ENCODE measurements at regions not wholly inside any gene's neighbourhood (a gene's known extent, or its start where the extent isn't known, plus 50 kb on each side); places are given as distances from the start of the nearest gene placed in this dataset.
"Not testable (repeated sequence)": the region's sequence is repeated elsewhere in the genome, so short reads cannot be mapped to it uniquely, and the experiment has no call there.

DNA sequence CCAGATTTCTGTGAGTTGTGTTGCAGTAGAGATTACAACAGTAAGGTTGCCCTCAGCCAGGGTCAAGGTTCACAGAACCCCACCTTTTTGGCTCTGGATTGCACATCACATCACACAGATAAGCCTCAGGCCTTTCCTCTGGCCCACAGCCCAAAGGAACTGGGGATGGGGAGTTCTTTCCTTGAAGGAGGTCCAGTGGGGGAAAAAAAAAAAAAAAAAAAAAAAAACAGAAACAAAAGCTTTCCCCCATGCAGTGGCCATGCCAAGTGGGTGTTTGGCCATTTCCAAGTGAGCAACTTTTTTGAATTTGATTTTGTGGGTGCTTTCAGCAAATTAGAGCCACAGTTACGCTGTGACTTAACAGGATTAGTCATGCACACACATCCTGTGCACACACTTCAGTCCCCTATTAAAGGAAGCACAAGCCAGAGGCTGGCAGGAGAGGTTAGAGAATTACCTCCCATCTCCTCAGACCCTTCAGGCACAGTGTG lies 79.3 kb upstream of the NANOS1 start:
- no peak for DNase-seq (ENCODE audit: low read depth)

DNA sequence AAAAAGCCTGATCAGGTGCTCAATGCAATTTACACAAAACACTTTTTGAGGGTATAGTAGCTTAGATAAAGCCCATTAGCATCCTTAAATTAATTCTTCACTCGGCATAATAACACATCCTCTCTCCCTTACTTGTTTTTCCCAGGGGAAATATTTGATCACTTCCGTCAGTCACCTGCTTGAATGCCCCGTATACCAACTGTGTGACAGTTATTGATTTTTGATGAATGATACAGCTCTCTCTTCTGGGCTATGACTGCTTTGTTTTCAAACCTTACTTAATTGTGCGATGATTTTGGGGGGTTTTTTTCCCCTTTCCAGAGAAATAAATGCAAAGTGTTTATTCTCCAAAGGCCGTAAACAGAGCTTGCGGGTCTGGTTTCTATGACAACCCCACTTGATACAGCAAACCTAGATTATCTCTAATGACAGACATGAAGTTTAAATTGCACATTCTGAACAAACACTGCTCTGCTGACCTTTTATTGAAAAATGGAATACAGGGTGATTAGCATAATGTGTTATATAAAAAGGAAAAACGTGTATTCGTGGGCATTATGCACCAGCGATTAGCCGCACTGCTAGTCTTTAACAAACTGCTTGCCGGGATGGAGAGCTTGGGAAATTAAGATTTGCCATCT lies 78.4 kb upstream of the NANOS1 start:
- no peak for DNase-seq (ENCODE audit: low read depth)

- no peak for DNase-seq (ENCODE audit: low read depth)
Observed at GRCh38 chr10:118952493-118953295, 76.8 kb upstream of the NANOS1 start.

DNA sequence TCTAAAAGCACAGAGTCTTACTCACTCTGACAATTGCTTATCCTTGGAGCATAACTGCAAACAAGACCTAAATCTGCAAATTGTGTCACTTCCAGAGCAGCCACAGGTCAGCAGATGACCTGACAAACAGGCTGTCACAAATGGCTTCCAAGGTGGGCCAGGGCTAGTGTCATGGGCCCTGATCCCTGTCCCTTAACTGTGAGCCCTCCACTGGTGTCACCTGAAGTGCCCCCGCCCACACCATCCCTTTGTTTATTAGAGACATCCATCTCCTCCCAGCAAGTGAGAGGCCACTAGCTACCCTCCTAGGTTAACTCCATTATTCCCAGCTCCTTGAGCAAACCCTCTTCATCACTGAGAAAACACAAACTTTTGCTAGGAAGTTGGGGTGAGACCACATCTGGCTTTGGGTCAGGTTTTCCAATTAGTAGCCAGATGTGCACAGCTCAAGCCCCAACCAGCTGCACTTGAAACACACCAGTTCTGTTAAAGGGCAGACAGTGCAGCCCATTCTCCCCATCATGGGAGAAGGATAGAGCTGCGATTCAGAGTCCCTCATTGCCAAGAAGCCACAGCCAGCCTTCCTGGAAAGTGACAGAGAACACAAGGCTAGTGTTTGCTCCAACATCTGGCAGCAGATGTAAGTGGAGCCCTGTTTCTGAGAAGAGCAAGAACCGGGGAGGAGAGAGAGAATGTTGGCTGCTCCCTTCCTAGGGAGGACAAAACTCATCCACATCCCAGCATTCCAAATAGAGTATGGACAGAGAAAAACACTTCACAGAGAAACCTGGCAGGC lies 75.7 kb upstream of the NANOS1 start:
- no peak for DNase-seq (ENCODE audit: low read depth)

DNA sequence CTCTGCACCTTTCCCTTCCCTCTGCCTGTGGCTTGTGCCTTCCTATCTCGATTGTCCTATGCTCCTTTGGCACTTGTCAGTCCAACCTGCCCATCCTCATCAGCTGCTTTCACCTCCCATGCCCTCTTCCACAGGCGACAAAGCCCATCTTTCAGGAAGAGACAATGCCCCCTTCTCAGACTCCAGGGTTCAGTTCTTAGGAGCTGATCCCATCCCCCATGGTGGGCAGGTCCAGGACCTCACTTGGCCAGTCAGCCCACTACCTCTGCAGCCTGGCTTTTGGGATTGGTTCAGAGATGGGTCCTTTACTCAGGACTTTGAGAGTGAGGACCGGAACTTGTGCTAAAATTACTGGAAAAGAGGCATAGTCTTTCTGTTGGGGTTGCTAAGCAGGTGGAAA lies 74.0 kb upstream of the NANOS1 start:
- DNase-seq (ENCODE audit: low read depth) = no peak

DNA sequence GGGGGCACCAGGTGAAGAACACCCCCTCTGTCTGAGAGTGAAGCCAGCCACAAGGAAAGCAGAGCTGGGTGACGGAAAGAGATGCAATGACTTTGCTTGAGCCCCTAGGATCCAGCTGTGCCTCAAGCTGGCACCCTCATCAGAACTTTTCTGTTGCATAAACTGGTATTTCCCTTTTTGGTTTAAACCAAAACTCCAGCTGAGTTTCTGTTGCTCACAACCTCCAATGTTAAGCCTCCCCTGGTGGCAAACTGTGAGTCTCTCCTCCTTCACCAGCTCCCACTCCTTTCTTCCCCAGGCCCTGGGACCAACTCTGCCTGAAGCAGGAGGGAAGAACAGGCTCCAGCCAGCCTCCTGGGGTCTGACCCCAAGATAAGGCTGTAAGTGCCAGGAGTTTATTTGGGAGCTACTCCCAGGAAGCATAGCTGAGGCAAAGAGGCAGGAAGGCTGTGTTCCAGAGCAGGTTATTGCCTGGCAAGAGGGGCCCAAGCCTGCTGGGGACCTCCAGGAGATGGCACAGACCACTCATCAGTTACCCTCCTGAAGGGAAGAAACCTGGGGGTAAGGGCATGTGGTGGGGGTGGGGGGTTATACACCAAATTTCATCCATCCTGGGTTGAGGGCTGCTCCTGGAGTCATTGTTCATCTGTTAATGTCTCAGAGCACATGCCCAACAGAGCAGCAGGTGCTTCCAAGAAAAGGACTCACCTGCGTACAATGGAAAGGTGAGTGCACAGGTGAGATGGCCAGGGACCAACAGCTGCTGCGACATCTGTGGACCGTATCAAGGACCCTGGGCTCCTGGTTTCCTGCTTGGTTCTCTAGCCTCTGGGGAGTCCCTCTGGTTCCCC lies 73.3 kb upstream of the NANOS1 start:
- DNase-seq (ENCODE audit: low read depth) = no peak

- no peak for DNase-seq (ENCODE audit: low read depth)
Observed at GRCh38 chr10:118956802-118957442, 72.6 kb upstream of the NANOS1 start.

DNA sequence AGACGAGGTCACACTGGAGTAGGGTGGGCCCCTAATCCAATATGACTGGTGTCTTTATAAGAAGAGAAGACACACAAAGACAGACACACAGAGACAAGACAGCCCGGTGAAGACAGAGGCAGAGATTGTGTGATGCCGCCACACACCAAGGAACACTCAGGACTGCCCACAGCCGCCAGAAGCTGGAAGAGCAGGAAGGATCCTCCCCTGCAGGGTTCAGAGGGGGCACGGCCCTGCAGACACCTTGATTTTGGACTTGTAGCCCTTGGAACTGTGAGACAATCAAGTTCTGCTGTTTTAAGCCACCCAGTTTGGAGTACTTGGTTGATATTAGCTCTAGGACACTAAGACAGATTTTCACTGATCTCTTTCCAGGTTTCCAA lies 72.1 kb upstream of the NANOS1 start:
- DNase-seq (ENCODE audit: low read depth) = no peak

GRCh38 chr10:118957966-118958365 lies 71.5 kb upstream of the NANOS1 start:
- DNase-seq (ENCODE audit: low read depth) = no peak

- DNase-seq (ENCODE audit: low read depth) = no peak
Observed at GRCh38 chr10:118958559-118958958, 71.0 kb upstream of the NANOS1 start.

GRCh38 chr10:118958984-118959925 lies 70.3 kb upstream of the NANOS1 start:
- DNase-seq (ENCODE audit: low read depth) = no peak

DNA sequence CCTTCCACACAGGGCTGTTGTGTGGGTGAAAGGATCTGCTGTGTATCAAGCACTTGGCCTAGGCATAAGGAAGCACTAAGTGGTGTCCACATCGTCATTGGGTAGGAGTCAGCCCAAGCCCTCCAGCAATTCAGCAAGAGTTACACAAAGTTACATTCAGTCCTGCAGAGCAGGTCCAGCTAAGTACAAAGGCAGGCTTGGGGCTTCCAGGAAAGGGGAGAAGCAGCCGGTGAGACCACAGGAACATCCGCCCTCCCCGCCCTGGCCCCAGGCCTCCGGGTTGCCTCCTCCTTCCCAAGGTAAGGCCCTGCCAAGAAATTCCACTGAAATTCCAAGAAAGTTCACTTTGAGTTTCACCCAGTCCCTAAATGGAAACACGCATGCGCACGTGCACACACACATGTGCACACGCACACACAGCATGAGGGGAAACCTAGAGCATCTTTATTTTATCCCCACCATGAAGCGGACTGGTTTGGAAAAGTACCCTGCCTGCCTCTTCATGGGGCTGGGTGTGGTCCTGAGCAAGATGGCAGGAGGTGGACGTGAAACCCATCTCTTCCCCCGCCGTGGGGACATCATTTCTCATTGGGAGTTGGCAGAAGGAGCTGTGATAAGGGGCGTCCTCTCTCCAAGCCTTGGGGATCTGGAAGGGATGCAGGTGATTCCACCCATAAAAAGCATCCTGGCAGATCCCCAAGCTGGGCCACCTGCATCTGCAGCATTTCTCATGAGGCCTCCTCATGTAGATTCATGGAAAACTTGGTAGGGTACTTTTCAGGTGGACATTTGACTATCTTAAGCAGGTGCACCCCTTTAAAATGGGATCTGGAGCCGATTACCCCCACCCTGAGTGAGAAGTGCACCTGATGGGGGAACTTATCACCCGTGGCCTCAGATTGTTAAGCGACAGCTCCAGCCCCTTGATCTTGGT lies 69.1 kb upstream of the NANOS1 start:
- no peak for DNase-seq (ENCODE audit: low read depth)

DNA sequence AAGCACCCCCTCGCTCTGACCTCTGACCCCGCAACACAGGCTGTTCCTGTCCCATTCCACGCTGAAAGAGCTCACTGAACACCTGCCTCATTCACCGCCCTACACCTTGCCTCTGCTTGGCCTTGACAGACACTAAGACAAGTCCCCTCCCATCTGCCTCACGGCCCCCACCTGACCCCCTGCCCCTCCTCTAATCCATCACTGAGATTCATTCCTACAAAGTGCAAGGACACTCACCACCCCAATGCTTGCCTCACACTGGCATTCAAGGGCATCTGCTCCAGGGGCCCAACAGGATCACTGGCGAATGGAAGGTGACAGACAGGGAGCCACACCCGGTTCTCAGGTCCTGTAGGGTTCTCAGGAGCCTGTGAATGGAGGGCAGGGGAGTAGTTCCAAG lies 68.1 kb upstream of the NANOS1 start:
- no peak for DNase-seq (ENCODE audit: low read depth)

- DNase-seq (ENCODE audit: low read depth) = not testable (repeated sequence)
Observed at GRCh38 chr10:118962331-118962868, 67.1 kb upstream of the NANOS1 start.

GRCh38 chr10:118963341-118963740 lies 66.2 kb upstream of the NANOS1 start:
- no peak for DNase-seq (ENCODE audit: low read depth)

GRCh38 chr10:118963933-118964332 lies 65.6 kb upstream of the NANOS1 start:
- no peak for DNase-seq (ENCODE audit: low read depth)

- not testable (repeated sequence) for DNase-seq (ENCODE audit: low read depth)
Observed at GRCh38 chr10:118964476-118964875, 65.0 kb upstream of the NANOS1 start.

- no peak for DNase-seq (ENCODE audit: low read depth)
Observed at GRCh38 chr10:118965096-118965495, 64.4 kb upstream of the NANOS1 start.

- DNase-seq (ENCODE audit: low read depth) = no peak
Observed at GRCh38 chr10:118965645-118966044, 63.9 kb upstream of the NANOS1 start.
